PC-3 (cell line): ENCODE measurements at regions not wholly inside any gene's neighbourhood (a gene's known extent, or its start where the extent isn't known, plus 50 kb on each side); places are given as distances from the start of the nearest gene placed in this dataset.
A peak's percentile ranks its signal among the peaks of the same experiment; 100 is the strongest.

ENCODE experiments used
- ATAC-seq: fragments of 200-7000 bp; cut with Tn5 transposase; 2 replicates; pipeline ENCODE4 v1.9.1; 2020; ENCODE audit warnings: mild to moderate bottlenecking, moderate library complexity
- BruUV-seq: library from RNA; stranded (reverse); fragments of 400-500 nt; replicated peaks from 2 replicates; lab custom pipeline; 2021; lab: Mats Ljungman, UMichigan
- CTCF ChIA-PET: fragments of 300-600 bp; sonication (Branson Sonifier 250); formaldehyde crosslinking; loops from one replicate; lab custom pipeline; 2022; ENCODE audit warnings: antibody characterized with exemption; lab: Charles Lee
- POLR2A ChIA-PET: fragments of 300-600 bp; sonication (Branson Sonifier 250); formaldehyde crosslinking; loops from one replicate; lab custom pipeline; 2022; ENCODE audit warnings: antibody characterized with exemption; ENCODE audit not compliant: unreplicated experiment; lab: Charles Lee
- DNase-seq: peaks from one replicate; pipeline ENCODE4 v3.0.0-alpha.2; 2015
- H2AFZ ChIP-seq: fragments of 300-600 bp; sonication (generic); 2 replicates; pipeline ENCODE4 v1.6.0; 2016; ENCODE audit warnings: antibody characterized with exemption, low read length
- H3F3A ChIP-seq: fragments of 300-600 bp; sonication (generic); one replicate; pipeline ENCODE4 v1.6.0; 2017; ENCODE audit warnings: antibody characterized with exemption, low read length, control low read depth, mild to moderate bottlenecking; ENCODE audit not compliant: unreplicated experiment
- H3K27ac ChIP-seq: fragments of 300-600 bp; sonication (generic); 2 replicates; pipeline ENCODE4 v1.5.1; 2016; ENCODE audit warnings: mild to moderate bottlenecking, low read length
- H3K27me3 ChIP-seq: fragments of 300-600 bp; sonication (generic); 2 replicates; pipeline ENCODE4 v1.6.1; 2016; ENCODE audit warnings: low read length, mixed read lengths
- H3K36me3 ChIP-seq: fragments of 300-600 bp; sonication (generic); 2 replicates; pipeline ENCODE4 v1.6.1; 2016; ENCODE audit warnings: low read depth, mixed run types, low read length, mixed read lengths
- H3K4me1 ChIP-seq: fragments of 300-600 bp; sonication (generic); 2 replicates; pipeline ENCODE4 v1.5.1; 2016; ENCODE audit warnings: low read length; ENCODE audit not compliant: insufficient read depth
- H3K4me2 ChIP-seq: fragments of 300-600 bp; sonication (generic); 2 replicates; pipeline ENCODE4 v1.6.0; 2016; ENCODE audit warnings: low read length
- H3K4me3 ChIP-seq: fragments of 300-600 bp; sonication (generic); 2 replicates; pipeline ENCODE4 v1.5.1; 2016; ENCODE audit warnings: mild to moderate bottlenecking, low read length, mixed read lengths
- H3K79me2 ChIP-seq: fragments of 300-600 bp; sonication (generic); 2 replicates; pipeline ENCODE4 v1.6.1; 2017; ENCODE audit warnings: low read length, mixed read lengths
- H3K9ac ChIP-seq: fragments of 300-600 bp; sonication (generic); 2 replicates; pipeline ENCODE4 v1.6.0; 2016; ENCODE audit warnings: mild to moderate bottlenecking, low read length
- H3K9me2 ChIP-seq: fragments of 300-600 bp; sonication (generic); replicated peaks from 2 replicates; pipeline ENCODE4 v1.6.1; 2016; ENCODE audit warnings: mixed run types, low read length, mixed read lengths
- H3K9me3 ChIP-seq: fragments of 300-600 bp; sonication (generic); 2 replicates; pipeline ENCODE4 v1.6.1; 2016; ENCODE audit warnings: low read length, mixed read lengths
- H4K20me1 ChIP-seq: fragments of 300-600 bp; sonication (generic); 2 replicates; pipeline ENCODE4 v1.6.1; 2016; ENCODE audit warnings: low read length, mixed read lengths
- CTCF ChIP-seq: fragments of 300-600 bp; sonication (generic); conservative IDR thresholded peaks from 2 replicates; pipeline ENCODE4 v1.5.1; 2017; ENCODE audit warnings: antibody characterized with exemption, low read depth, mild to moderate bottlenecking, low read length
- EZH2 ChIP-seq: fragments of 300-600 bp; sonication (generic); IDR thresholded peaks from one replicate; pipeline ENCODE4 v1.6.1; 2017; ENCODE audit warnings: antibody characterized with exemption, mild to moderate bottlenecking, low read length; ENCODE audit not compliant: unreplicated experiment
- EZH2phosphoT487 ChIP-seq: fragments of 300-600 bp; sonication (generic); IDR thresholded peaks from 2 replicates; pipeline ENCODE4 v1.6.1; 2018; ENCODE audit warnings: mild to moderate bottlenecking, antibody characterized with exemption, low read length, borderline replicate concordance
- intact Hi-C: fragments of 100-400 bp; cut with micrococcal nuclease; formaldehyde crosslinking; loops from 2 replicates; pipeline ENCODE4 v1.9.0; 2023

DNA sequence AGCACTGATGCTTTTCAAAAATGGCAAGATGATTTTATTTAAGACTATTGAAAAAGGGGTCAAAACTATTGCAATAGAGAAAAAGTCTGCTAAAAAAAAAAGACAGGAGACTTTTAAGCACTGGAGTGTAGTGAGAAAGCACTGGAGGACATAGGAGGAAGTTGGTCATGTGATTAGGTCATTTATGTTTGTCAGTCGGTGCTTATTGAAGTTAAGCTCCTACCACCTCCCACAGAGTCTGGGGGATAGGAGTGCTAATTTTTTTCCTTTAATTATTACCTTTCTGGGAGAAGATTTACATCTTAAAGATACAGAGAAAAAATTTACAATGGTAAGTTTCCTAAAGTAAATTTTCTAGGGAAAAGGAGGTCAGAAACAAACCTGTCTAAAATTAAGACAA lies 80.2 kb upstream of the TMEM229A start:
- Histone ChIP-seq H3K4me3 (no peak overlapping the region), H3F3A (no peaks in the 10 kb centered on the region), H3K27ac (no peak overlapping the region), H3K4me1 (no peaks in the 10 kb centered on the region), H3K27me3 (0 out of 2 replicates have a peak, but pooled peaks cover 5% of the 10 kb centered on the region), H3K4me2 (no peak overlapping the region), H3K9ac (no peak overlapping the region), H3K36me3 (no peaks in the 10 kb centered on the region), H3K9me3 (no peaks in the 10 kb centered on the region), H3K9me2 (no peaks in the 10 kb centered on the region), H2AFZ (no peak overlapping the region), H3K79me2 (no peaks in the 10 kb centered on the region), H4K20me1 (no peaks in the 10 kb centered on the region)
- POLR2A ChIA-PET: no interaction called here
- CTCF ChIA-PET: interaction anchor here (0.5 kb wide), 2 partner anchors 195 to 1206 kb away, joined by 4 to 6 read pairs; no protein-coding TSS in a partner anchor
- ATAC-seq (no peak), DNase-seq (no peak)
- no peak for TF ChIP-seq CTCF
- no TSS peak for BruUV-seq
- intact Hi-C loops: no loop called here

- H3K9ac ChIP-seq: no peak overlapping the region
- TF ChIP-seq EZH2phosphoT487: no peak
- H3K4me2 ChIP-seq: no peak overlapping the region
- H2AFZ ChIP-seq: no peak overlapping the region
- H3K9me3 ChIP-seq: no peaks in the 10 kb centered on the region
- no peaks in the 10 kb centered on the region for H3K36me3 ChIP-seq
- H3K9me2 ChIP-seq: no peaks in the 10 kb centered on the region
- ChIA-PET CTCF (no interaction called here), POLR2A (no interaction called here)
- no peak overlapping the region for H3K4me3 ChIP-seq
- intact Hi-C loops: no loop called here
- no peaks in the 10 kb centered on the region for H3K79me2 ChIP-seq
- no peak overlapping the region for H3K27ac ChIP-seq
- H3K4me1 ChIP-seq: no peaks in the 10 kb centered on the region
- no peak for ATAC-seq
- no peaks in the 10 kb centered on the region for H4K20me1 ChIP-seq
- no peaks in the 10 kb centered on the region for H3K27me3 ChIP-seq
- DNase-seq: no peak
- BruUV-seq: no TSS peak
- H3F3A ChIP-seq: no peaks in the 10 kb centered on the region
These were observed 73.7 kb upstream of the TMEM229A start for GRCh38 chr7:124106575-124106974.

- no peaks in the 10 kb centered on the region for H3K9me3 ChIP-seq
- peak; percentile 52 for DNase-seq
- H4K20me1 ChIP-seq: no peaks in the 10 kb centered on the region
- ChIA-PET CTCF (interaction anchor here (0.5 to 0.6 kb wide), 2 partner anchors 55 to 589 kb away, joined by 4 to 5 read pairs; no protein-coding TSS in a partner anchor), POLR2A (interaction anchor here (0.5 to 0.6 kb wide), 2 partner anchors 9 to 101 kb away, joined by 3 read pairs; no protein-coding TSS in a partner anchor)
- TF ChIP-seq CTCF (peak; percentile 79), EZH2 (no peak)
- BruUV-seq: no TSS peak
- no peaks in the 10 kb centered on the region for H3K79me2 ChIP-seq
- H3K27ac ChIP-seq: no peak overlapping the region
- intact Hi-C loops: loop anchor here (2.0 to 5.0 kb wide), 3 partner anchors 52 to 756 kb away; no protein-coding TSS in a partner anchor
- H3K4me2 ChIP-seq: no peak overlapping the region
- no peak overlapping the region for H2AFZ ChIP-seq
- H3K36me3 ChIP-seq: no peaks in the 10 kb centered on the region
- no peak overlapping the region for H3K9ac ChIP-seq
- no peaks in the 10 kb centered on the region for H3K27me3 ChIP-seq
- H3K4me1 ChIP-seq: no peaks in the 10 kb centered on the region
- no peaks in the 10 kb centered on the region for H3K9me2 ChIP-seq
- peak; percentile 31; the same call in 1 of the 2 replicates for ATAC-seq
- no peak overlapping the region for H3K4me3 ChIP-seq
- no peaks in the 10 kb centered on the region for H3F3A ChIP-seq
These were observed 68.4 kb upstream of the TMEM229A start for GRCh38 chr7:124101173-124101768.
